Skeletal muscle tissue (tissue), 3 donors: ENCODE measurements at regions not wholly inside any gene's neighbourhood (a gene's known extent, or its start where the extent isn't known, plus 50 kb on each side); places are given as distances from the start of the nearest gene placed in this dataset.
"Not testable (repeated sequence)": the region's sequence is repeated elsewhere in the genome, so short reads cannot be mapped to it uniquely, and the experiment has no call there.

ENCODE experiments used
- H3K27ac ChIP-seq: one replicate; pipeline ENCODE4 v1.7.0; 2013; ENCODE audit warnings: mild to moderate bottlenecking, low read depth, low read length, inconsistent platforms
- H3K27me3 ChIP-seq, 3 donors: one replicate each; pipeline ENCODE4 v1.7.0; 2013; ENCODE audit warnings: low read length in 3 of 3; ENCODE audit not compliant: control insufficient read depth in 3 of 3, insufficient read depth in 3 of 3
- H3K36me3 ChIP-seq, 3 donors: one replicate each; pipeline ENCODE4 v1.7.0; 2013; ENCODE audit warnings: low read length in 3 of 3; ENCODE audit not compliant: control insufficient read depth in 3 of 3, insufficient read depth in 3 of 3
- H3K4me1 ChIP-seq, 3 donors: one replicate each; pipeline ENCODE4 v1.7.0; 2013; ENCODE audit warnings: low read length in 3 of 3, mild to moderate bottlenecking in 3 of 3; ENCODE audit not compliant: control insufficient read depth in 3 of 3, insufficient read depth in 3 of 3
- H3K4me3 ChIP-seq, 3 donors: one replicate each; pipeline ENCODE4 v1.7.0; 2013; ENCODE audit warnings: low read length in 3 of 3
- H3K9ac ChIP-seq, 3 donors: one replicate each; pipeline ENCODE4 v1.7.0; 2013; ENCODE audit warnings: low read length in 3 of 3, mild to moderate bottlenecking in 3 of 3, moderate library complexity in 2 of 3, low read depth in 1 of 3
- H3K9me3 ChIP-seq, 3 donors: one replicate each; pipeline ENCODE4 v1.7.0; 2013; ENCODE audit warnings: low read length in 3 of 3; ENCODE audit not compliant: control insufficient read depth in 3 of 3
- donor health status: Osteomylitis.

- Histone ChIP-seq H3K9ac (peak overlapping the region in 1 of 3 donors; percentile 8), H3K36me3 (no peaks in the 10 kb centered on the region), H3K4me1 (no peaks in the 10 kb centered on the region), H3K4me3 (no peak overlapping the region), H3K9me3 (no peaks in the 10 kb centered on the region), H3K27ac (no peak overlapping the region), H3K27me3 (no peaks in the 10 kb centered on the region)
These were observed 320.6 kb upstream of the PPARGC1A start for GRCh38 chr4:24210332-24210902.

- H3K27me3 ChIP-seq = no peaks in the 10 kb centered on the region
- no peak overlapping the region for H3K4me3 ChIP-seq
- no peak overlapping the region for H3K27ac ChIP-seq
- H3K36me3 ChIP-seq = no peaks in the 10 kb centered on the region
- H3K9me3 ChIP-seq = no peaks in the 10 kb centered on the region
- H3K9ac ChIP-seq = no peak overlapping the region
- H3K4me1 ChIP-seq = no peaks in the 10 kb centered on the region
These were observed 320.1 kb upstream of the PPARGC1A start for GRCh38 chr4:24209906-24210305.

GRCh38 chr4:24209131-24209530 is 319.3 kb upstream of the PPARGC1A start:
- Histone ChIP-seq H3K27me3 (no peaks in the 10 kb centered on the region), H3K4me3 (no peak overlapping the region), H3K36me3 (no peaks in the 10 kb centered on the region), H3K4me1 (no peaks in the 10 kb centered on the region), H3K9ac (no peak overlapping the region), H3K27ac (no peak overlapping the region), H3K9me3 (no peaks in the 10 kb centered on the region)

GRCh38 chr4:24208691-24209090 is 318.8 kb upstream of the PPARGC1A start:
- no peaks in the 10 kb centered on the region for H3K9me3 ChIP-seq
- H3K27me3 ChIP-seq = no peaks in the 10 kb centered on the region
- H3K4me3 ChIP-seq = no peak overlapping the region
- no peaks in the 10 kb centered on the region for H3K4me1 ChIP-seq
- H3K27ac ChIP-seq = no peak overlapping the region
- H3K36me3 ChIP-seq = no peaks in the 10 kb centered on the region
- H3K9ac ChIP-seq = no peak overlapping the region

GRCh38 chr4:24204708-24205107 is 314.9 kb upstream of the PPARGC1A start:
- not testable (repeated sequence) for H3K36me3 ChIP-seq, H3K27ac ChIP-seq, H3K9ac ChIP-seq, H3K27me3 ChIP-seq, H3K4me3 ChIP-seq, H3K4me1 ChIP-seq, H3K9me3 ChIP-seq

GRCh38 chr4:24203926-24204325 is 314.1 kb upstream of the PPARGC1A start:
- no peaks in the 10 kb centered on the region for H3K9me3 ChIP-seq
- no peak overlapping the region for H3K9ac ChIP-seq
- no peak overlapping the region for H3K4me3 ChIP-seq
- H3K4me1 ChIP-seq = no peaks in the 10 kb centered on the region
- no peak overlapping the region for H3K27ac ChIP-seq
- H3K27me3 ChIP-seq = no peaks in the 10 kb centered on the region
- H3K36me3 ChIP-seq = no peaks in the 10 kb centered on the region

GRCh38 chr4:24202579-24202978 is 312.7 kb upstream of the PPARGC1A start:
- Histone ChIP-seq H3K27me3 (no peaks in the 10 kb centered on the region), H3K9me3 (no peaks in the 10 kb centered on the region), H3K4me1 (no peaks in the 10 kb centered on the region), H3K9ac (no peak overlapping the region), H3K4me3 (no peak overlapping the region), H3K36me3 (no peaks in the 10 kb centered on the region), H3K27ac (no peak overlapping the region)

GRCh38 chr4:24197955-24198354 is 308.1 kb upstream of the PPARGC1A start:
- H3K36me3 ChIP-seq = no peaks in the 10 kb centered on the region
- peaks cover 0 to 14% (median 4%) of the 10 kb centered on the region in 3 donors for H3K4me1 ChIP-seq
- no peaks in the 10 kb centered on the region for H3K27me3 ChIP-seq
- H3K9ac ChIP-seq = no peak overlapping the region
- no peaks in the 10 kb centered on the region for H3K9me3 ChIP-seq
- H3K4me3 ChIP-seq = no peak overlapping the region
- no peak overlapping the region for H3K27ac ChIP-seq

GRCh38 chr4:24196785-24197184 is 306.9 kb upstream of the PPARGC1A start:
- Histone ChIP-seq H3K9ac (no peak overlapping the region), H3K4me1 (peaks cover 0 to 14% (median 4%) of the 10 kb centered on the region in 3 donors), H3K36me3 (no peaks in the 10 kb centered on the region), H3K27me3 (no peaks in the 10 kb centered on the region), H3K9me3 (no peaks in the 10 kb centered on the region), H3K27ac (no peak overlapping the region), H3K4me3 (no peak overlapping the region)

- Histone ChIP-seq H3K9ac (no peak overlapping the region), H3K27me3 (no peaks in the 10 kb centered on the region), H3K4me3 (no peak overlapping the region), H3K4me1 (peaks cover 0 to 14% (median 4%) of the 10 kb centered on the region in 3 donors), H3K27ac (no peak overlapping the region), H3K9me3 (no peaks in the 10 kb centered on the region), H3K36me3 (no peaks in the 10 kb centered on the region)
These were observed 306.3 kb upstream of the PPARGC1A start for GRCh38 chr4:24195991-24196736.
